Spinal cord (tissue), 9 donors: ENCODE measurements at regions not wholly inside any gene's neighbourhood (a gene's known extent, or its start where the extent isn't known, plus 50 kb on each side); places are given as distances from the start of the nearest gene placed in this dataset.
A peak's percentile ranks its signal among the peaks of the same experiment; 100 is the strongest.

Source experiments
- DNase-seq, 6 donors: peaks; one replicate each; pipeline versions ENCODE4 v3.0.0 to v3.0.0-alpha.2; 2013 to 2015; ENCODE audit warnings: low spot score in 6 of 6, low read depth in 4 of 6
- H3K27ac ChIP-seq: one replicate; pipeline ENCODE4 v1.5.1; 2013; ENCODE audit warnings: low read depth, low read length, control low read depth
- H3K27me3 ChIP-seq: one replicate; pipeline ENCODE4 v1.6.1; 2013; ENCODE audit warnings: low read length; ENCODE audit not compliant: control insufficient read depth, insufficient read depth
- H3K36me3 ChIP-seq: one replicate; pipeline ENCODE4 v1.6.1; 2013; ENCODE audit warnings: low read length; ENCODE audit not compliant: control insufficient read depth, insufficient read depth
- H3K4me1 ChIP-seq: one replicate; pipeline ENCODE4 v1.6.1; 2013; ENCODE audit warnings: low read length; ENCODE audit not compliant: control insufficient read depth, insufficient read depth
- H3K4me3 ChIP-seq: one replicate; pipeline ENCODE4 v1.5.1; 2013; ENCODE audit warnings: low read depth, low read length, control low read depth
- H3K9me3 ChIP-seq: one replicate; pipeline ENCODE4 v1.6.1; 2013; ENCODE audit warnings: low read length; ENCODE audit not compliant: control insufficient read depth, insufficient read depth
- WGBS: methylation state at CpG from one replicate; pipeline ENCODE4 v1.1.5; 2013; ENCODE audit warnings: missing lambda C conversion rate; ENCODE audit not compliant: insufficient coverage; 5-methylcytosine and 5-hydroxymethylcytosine counted together
- donor health status: healthy.

GRCh38 chr10:52645187-52645758 lies 127.3 kb downstream of the MBL2 start:
- Histone ChIP-seq H3K4me3 (no peak overlapping the region), H3K27me3 (no peaks in the 10 kb centered on the region), H3K4me1 (no peaks in the 10 kb centered on the region), H3K9me3 (no peaks in the 10 kb centered on the region), H3K27ac (no peak overlapping the region), H3K36me3 (no peaks in the 10 kb centered on the region)
- DNase-seq: no peak
- 71% methylated on average over 3 of the region's 4 CpGs for WGBS

GRCh38 chr10:52649511-52649910 lies 123.1 kb downstream of the MBL2 start:
- no peaks in the 10 kb centered on the region for H3K27me3 ChIP-seq
- H3K9me3 ChIP-seq: no peaks in the 10 kb centered on the region
- H3K4me1 ChIP-seq: no peaks in the 10 kb centered on the region
- no peak for DNase-seq
- H3K36me3 ChIP-seq: no peaks in the 10 kb centered on the region
- 100% methylated on average over 1 of the region's 1 CpG for WGBS
- H3K27ac ChIP-seq: no peak overlapping the region
- H3K4me3 ChIP-seq: no peak overlapping the region

- H3K4me3 ChIP-seq: no peak overlapping the region
- H3K4me1 ChIP-seq: no peaks in the 10 kb centered on the region
- H3K36me3 ChIP-seq: no peaks in the 10 kb centered on the region
- H3K9me3 ChIP-seq: no peaks in the 10 kb centered on the region
- no peak for DNase-seq
- 93% methylated on average over 3 of the region's 4 CpGs for WGBS
- H3K27ac ChIP-seq: no peak overlapping the region
- no peaks in the 10 kb centered on the region for H3K27me3 ChIP-seq
Observed at GRCh38 chr10:52650873-52651272, 121.7 kb downstream of the MBL2 start.

GRCh38 chr10:52651293-52651692 lies 121.3 kb downstream of the MBL2 start:
- Histone ChIP-seq H3K9me3 (no peaks in the 10 kb centered on the region), H3K27ac (no peak overlapping the region), H3K4me3 (no peak overlapping the region), H3K36me3 (no peaks in the 10 kb centered on the region), H3K27me3 (no peaks in the 10 kb centered on the region), H3K4me1 (no peaks in the 10 kb centered on the region)
- 82% methylated on average over 1 of the region's 3 CpGs for WGBS
- DNase-seq: no peak

- H3K27ac ChIP-seq: no peak overlapping the region
- peak in 3 of 6 donors; percentile 23 to 78 (median 56) for DNase-seq
- no peaks in the 10 kb centered on the region for H3K27me3 ChIP-seq
- H3K36me3 ChIP-seq: no peaks in the 10 kb centered on the region
- no peaks in the 10 kb centered on the region for H3K4me1 ChIP-seq
- 90% methylated on average over 2 of the region's 7 CpGs for WGBS
- no peaks in the 10 kb centered on the region for H3K9me3 ChIP-seq
- H3K4me3 ChIP-seq: no peak overlapping the region
Observed at GRCh38 chr10:52652431-52653262, 119.9 kb downstream of the MBL2 start.

GRCh38 chr10:52653263-52653909 lies 119.2 kb downstream of the MBL2 start:
- Histone ChIP-seq H3K4me1 (no peaks in the 10 kb centered on the region), H3K9me3 (no peaks in the 10 kb centered on the region), H3K36me3 (no peaks in the 10 kb centered on the region), H3K4me3 (no peak overlapping the region), H3K27ac (no peak overlapping the region), H3K27me3 (no peaks in the 10 kb centered on the region)
- WGBS: 52% methylated on average over 2 of the region's 5 CpGs
- peak in 3 of 6 donors; percentile 32 to 74 (median 56) for DNase-seq

- DNase-seq: no peak
- Histone ChIP-seq H3K27me3 (no peaks in the 10 kb centered on the region), H3K36me3 (no peaks in the 10 kb centered on the region), H3K4me3 (no peak overlapping the region), H3K27ac (no peak overlapping the region), H3K4me1 (no peaks in the 10 kb centered on the region), H3K9me3 (no peaks in the 10 kb centered on the region)
- WGBS: 80% methylated on average over 1 of the region's 2 CpGs
Observed at GRCh38 chr10:52654201-52654600, 118.4 kb downstream of the MBL2 start.

- WGBS: no CpG with 5 or more reads among the region's 3 CpGs
- Histone ChIP-seq H3K36me3 (no peaks in the 10 kb centered on the region), H3K27ac (no peak overlapping the region), H3K4me3 (no peak overlapping the region), H3K27me3 (no peaks in the 10 kb centered on the region), H3K9me3 (peaks cover 2% of the 10 kb centered on the region), H3K4me1 (no peaks in the 10 kb centered on the region)
- no peak for DNase-seq
Observed at GRCh38 chr10:52658112-52658511, 114.5 kb downstream of the MBL2 start.

- Histone ChIP-seq H3K27me3 (no peaks in the 10 kb centered on the region), H3K9me3 (peaks cover 2% of the 10 kb centered on the region), H3K4me1 (no peaks in the 10 kb centered on the region), H3K27ac (no peak overlapping the region), H3K36me3 (no peaks in the 10 kb centered on the region), H3K4me3 (no peak overlapping the region)
- WGBS: no CpG with 5 or more reads among the region's 1 CpG
- no peak for DNase-seq
Observed at GRCh38 chr10:52659085-52659484, 113.5 kb downstream of the MBL2 start.
